Hematopoietic multipotent progenitor cell treated with erythropoietin and hydrocortisone succinate and interleukin-3 and kit ligand, for 17 days (in vitro differentiated cells): ENCODE measurements at regions not wholly inside any gene's neighbourhood (a gene's known extent, or its start where the extent isn't known, plus 50 kb on each side); places are given as distances from the start of the nearest gene placed in this dataset.
"Not testable (repeated sequence)": the region's sequence is repeated elsewhere in the genome, so short reads cannot be mapped to it uniquely, and the experiment has no call there.

ENCODE experiments used
- DNase-seq: peaks from one replicate; pipeline ENCODE4 v3.0.0-alpha.2; 2015; ENCODE audit warnings: low spot score

DNA sequence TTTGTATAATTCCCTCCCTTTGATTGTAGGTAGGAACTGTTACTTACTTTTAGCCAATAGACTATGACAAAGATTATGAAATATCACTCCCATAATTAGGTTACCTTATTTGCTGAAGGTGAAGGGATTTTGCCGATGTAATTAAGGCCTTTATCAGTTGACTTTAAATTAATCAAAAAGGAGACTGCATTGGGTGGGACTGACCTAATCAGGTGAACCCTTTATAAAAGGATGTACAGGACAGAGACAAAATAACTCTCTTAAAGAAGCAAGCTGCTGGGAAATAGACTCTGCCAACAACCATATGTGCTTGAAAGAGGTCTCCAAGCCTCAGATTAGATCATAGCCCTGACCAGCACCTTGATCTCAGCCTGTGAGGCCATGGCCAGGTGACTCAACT is 167.6 kb downstream of the SOX3 start:
- no peak for DNase-seq

DNA sequence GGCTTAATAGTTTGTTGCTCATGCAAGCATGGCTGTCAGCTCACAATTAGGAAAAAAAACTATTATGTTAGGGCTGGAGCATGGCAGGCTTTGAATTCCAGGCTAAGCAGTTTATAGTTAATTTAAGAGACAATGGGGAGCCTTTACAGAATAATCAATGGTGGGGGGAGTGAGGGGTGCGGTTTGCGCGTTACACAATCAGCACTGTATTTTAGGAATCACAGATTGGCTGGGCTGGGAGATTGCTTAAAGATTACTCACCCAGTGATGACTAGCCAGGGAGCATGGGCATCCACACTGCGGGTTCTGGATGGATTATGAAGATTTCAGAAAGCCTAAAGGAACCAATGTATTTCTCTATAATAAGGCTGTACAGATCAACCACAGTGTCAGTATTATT is 186.6 kb downstream of the SOX3 start:
- DNase-seq = no peak

DNA sequence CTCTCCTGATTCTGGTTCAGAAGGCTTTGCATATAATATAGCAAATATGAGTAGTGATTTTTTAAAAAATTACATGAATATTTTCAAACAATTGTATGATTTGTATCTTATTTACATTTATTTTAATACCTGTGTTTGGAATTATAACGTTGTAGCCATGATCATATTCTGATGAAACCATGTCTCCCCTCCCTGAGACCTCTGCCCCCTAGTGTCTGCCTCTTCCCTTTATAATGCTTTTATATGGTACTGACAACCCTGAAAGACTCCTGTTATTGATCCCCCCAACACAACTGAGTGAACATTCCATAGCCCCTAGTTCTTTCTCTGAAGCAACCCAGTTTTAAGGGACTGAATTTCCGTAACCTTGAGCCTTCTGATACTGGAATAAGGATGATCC is 187.4 kb downstream of the SOX3 start:
- DNase-seq = no peak

DNA sequence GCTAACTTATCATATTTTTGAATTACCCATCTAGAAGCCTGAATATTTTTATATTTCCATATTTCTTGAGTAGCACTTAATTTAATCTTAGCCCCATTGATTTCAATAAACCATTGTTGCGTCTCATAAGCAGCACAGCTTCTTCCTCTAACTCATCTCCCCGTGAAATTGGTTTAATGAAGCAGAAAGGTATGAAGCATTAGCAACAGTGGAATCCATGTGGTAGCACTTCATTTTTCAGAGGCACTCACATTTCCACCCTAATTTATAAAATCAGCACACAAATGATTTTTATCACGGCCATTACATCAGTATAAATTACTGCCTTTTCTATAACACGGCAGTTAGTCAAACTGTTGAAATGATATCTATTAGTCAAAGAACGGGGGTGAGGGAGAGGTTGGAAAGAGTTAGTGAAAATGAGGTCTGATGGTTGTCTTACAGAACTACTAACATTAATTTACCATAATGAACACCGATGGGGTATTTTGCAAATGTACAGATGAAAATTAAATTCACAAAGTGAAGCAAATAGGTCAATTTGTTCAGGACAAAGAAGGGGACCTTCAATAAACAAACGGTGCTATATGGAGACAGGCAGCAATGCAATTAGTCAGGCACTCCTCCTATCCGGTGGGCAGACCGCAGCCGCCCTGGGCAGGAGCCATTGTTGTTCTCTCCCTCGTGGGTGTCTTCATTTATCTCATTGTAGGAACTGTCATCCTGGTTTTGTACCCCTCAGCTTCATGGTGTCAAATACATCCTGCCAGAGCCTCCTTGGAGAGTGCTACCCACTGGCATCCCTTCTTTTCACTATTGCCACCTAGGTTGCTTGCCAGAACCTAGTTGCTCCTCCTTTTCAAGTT is 205.7 kb downstream of the SOX3 start:
- no peak for DNase-seq

DNA sequence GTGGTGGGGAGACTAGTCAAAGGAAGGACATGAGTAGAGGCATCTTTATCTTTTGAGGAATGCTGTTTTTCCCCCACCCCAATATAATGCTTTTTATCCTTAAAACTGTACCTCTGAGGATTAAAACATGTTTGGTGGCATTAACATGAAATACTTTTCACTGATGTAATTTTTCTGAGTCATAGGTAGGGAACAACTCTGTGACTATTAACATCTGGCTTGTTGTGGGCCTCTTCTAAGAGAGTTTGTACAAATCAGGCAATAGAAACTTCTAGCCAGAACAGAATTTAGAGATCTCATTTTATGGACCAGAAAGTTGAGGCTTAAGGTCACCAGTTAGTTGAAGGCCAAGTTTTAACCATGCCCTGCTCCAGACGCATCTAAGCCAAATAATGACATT is 207.6 kb downstream of the SOX3 start:
- no peak for DNase-seq

DNA sequence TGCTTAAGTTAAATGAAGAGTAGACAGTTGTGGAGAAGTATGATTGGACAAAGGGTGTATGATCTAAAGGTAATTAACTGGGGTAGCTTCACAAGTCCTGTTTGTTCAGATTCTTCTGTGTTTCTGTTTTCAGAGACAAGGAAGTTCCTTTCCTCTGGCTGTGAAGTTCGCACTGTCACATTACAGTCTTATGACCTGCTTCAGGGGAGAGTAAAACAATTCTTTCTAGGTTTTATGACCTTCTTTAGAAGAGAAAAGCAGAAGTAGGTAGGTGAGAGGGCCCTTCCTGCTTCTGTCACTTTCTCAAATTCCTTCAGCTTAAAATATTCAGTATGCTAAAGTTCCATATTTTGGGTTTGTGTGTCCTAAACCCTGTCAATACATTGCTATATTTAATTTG is 211.9 kb downstream of the SOX3 start:
- no peak for DNase-seq

DNA sequence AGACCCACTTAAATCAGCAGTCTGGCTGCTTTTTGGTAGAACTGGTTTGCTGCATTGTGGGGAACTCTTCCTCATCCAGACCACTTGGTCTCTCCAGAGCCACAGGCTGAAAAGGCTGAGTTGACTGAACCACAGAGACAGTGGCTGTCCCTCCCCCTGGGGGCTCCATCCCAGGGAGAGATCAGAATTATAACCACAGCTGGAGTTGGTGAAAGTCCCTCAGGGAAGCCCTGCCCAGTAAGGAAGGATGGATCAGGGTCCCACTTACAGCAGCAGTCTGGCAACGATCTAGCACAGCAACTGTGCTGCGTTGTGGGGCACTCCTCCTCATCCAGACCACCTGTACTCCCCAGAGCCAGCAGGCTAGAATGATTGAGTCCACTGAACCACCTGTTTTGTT is 212.7 kb downstream of the SOX3 start:
- no peak for DNase-seq

DNA sequence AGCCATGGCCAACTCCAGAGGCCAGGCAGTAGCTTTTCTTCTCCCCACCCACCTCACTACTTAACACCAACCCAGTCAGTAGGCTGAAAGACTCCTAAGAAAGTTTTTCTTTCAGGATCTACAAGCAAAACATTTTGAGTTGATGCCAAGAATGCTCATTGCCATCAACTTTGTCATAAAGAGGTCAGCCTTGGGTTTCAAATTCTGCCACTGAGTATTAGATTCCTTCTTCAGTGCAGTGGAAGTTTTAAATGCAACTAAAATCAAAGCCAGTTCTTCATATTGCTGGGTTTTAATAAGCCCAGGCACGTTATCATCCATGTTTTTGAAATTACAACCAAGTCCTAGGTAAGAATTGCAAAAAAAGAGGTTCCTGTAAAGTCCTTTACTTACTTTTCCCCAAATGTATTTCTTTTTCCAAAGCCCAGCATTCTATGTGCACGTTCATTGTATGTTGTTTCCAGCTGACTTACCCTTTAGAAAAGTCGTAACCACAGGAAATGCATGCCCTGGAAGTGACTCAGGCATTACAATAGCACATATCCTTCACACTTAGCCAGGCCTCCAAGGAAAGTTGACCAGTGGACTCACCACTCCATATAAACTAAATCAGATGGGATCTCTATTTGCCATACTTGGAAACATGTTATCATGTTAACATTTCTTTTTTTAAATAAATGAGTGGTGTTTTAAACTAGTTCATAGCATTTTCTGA is 229.9 kb downstream of the SOX3 start:
- no peak for DNase-seq

DNA sequence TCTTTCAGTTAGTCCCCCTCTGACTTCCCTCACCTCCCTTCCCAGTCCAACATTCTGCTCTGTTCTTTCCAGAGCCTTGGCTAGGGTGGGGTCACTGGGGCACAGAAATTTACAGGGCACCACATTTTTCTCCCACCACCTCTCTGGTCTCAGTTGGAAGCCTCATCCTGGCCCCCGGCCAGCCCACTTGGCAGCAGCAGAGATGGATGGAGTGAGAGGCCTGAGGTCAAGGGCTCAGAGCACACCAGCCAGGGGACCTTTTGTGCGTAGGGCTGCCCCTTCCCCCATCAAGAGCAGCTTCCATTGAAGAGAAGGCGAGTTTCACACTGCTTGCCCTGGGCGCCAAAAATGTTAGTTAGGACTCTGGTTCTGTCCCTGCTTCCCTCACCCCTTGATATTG is 230.9 kb downstream of the SOX3 start:
- DNase-seq = no peak

DNA sequence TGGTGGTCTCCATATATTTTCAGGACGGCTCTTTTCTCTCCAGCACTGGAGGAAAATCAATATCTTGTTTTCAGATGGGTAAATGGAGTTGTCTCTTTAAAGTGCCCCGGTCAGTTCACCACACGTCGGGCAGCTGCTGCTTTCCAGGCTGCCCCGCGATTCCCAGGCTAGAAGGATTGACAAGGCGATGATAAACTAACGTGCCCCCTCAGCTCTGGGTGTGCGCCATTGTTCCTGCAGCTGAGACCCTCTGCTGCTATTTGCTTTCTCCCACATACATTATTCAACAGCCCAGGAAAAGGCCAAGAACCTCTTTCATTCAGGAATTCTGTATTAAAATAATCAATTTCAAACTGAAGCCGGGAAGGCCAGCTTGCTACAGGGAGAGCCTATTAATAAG is 254.5 kb downstream of the SOX3 start:
- DNase-seq = no peak

DNA sequence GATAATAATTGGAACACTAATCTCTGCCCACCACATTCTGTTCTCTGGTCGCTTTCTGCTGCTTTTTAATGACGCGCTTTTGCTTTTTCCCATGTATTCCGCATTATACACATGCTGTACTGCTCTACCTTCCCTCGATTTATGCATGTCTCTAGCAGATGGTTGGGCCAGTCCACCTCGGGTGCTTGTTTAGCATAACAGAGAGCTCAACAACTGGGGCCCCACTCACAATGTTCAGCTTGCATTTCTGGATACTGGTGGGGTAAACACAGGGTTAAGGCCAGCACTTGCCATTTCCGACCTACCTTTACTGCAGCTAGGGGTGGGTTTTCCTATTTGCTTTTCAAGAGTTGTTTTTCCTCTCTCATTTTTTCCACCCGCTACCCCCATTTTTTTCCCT is 255.8 kb downstream of the SOX3 start:
- no peak for DNase-seq

DNA sequence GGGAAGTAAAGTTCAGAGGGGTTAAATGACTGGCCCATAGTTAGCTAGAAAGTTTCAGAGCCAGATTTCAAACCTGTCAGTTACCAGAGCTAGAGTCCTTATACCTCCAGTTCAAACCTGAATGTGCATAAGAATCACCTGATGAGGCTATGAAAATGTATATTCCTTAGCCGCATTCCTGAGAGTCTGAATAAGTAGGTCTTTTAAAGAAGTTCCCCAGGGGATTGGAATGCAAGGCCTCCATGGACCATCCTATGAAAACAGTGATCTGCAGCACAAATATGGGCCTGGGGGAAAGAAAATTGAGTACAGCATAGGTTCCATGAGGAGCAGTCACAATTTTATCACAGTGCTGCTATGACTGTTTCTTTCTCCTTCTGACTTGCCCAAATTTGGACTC is 263.9 kb upstream of the CXorf66 start:
- DNase-seq = no peak

DNA sequence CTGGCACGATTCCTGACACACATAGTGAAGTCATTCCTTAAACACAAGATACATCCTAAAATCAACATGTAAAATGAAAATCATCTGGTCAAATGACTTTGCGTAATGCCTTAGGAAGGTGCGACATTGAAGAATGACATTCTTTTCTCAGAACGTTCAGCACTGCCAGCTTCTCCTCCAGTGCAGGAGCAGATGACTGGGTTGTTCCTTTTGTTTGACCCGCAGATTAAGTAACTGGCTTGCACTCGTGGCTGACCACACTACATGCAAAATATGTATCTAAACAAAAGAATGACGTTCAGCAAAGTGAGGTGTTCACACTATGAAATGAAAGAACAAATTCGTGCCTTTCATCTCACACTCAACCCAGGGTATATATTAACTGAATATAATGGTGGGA is 260.7 kb upstream of the CXorf66 start:
- not testable (repeated sequence) for DNase-seq

DNA sequence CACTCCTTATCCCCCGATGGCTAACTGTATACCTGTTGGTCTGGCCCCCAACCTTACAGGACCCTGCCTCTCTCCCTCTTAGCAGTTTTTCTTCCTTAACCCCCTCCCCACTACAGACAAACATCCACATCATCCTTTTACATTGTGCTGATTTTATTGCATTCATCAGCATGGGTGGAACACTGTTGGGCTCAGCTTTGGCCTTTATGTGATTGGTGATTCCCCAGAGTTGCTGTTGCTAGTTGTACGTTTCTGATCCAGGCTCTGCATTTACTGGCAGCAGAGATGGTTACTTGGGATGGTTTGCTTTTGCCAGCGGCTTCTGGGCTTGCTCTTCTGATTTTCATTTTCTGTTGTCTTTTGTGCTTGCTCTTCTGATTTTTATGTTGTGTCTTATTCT is 250.6 kb upstream of the CXorf66 start:
- DNase-seq = not testable (repeated sequence)

DNA sequence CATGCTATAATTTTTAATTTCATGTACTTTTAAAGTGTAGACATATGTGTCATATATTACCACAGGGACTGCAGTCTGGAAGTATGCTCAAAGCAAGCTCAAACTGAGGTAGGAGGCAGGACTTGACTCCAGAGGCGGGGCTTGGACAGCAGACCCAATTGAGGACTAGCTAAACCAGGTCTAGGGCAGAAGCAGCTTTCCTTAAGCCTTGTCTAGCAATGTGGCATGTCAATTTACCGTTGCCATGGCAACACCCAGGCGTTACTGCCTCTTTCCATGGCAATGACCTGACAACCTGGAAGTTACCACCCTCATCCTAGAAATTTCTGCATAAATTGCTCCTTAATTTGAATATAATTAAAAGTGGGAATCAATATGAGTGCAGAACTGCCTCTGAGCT is 249.2 kb upstream of the CXorf66 start:
- DNase-seq = not testable (repeated sequence)

DNA sequence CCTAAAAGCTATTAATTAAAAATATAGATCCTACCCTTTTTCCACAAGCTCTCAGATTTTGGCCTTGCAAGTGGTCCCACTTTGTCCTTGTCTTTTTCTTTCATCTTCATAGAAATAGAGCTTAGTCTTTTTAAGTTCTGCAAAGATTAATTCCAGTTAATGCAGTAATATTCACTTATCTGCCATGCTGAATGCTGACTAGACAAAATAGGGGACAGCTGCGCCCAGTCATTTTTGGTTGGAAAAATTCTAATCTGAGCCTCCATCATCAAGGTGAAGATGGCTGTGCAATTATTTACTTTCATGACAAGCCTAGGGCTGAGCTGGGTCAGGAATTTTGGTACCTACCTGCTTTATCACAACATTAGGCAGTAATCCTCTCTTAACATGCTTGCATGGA is 241.3 kb upstream of the CXorf66 start:
- DNase-seq = no peak

DNA sequence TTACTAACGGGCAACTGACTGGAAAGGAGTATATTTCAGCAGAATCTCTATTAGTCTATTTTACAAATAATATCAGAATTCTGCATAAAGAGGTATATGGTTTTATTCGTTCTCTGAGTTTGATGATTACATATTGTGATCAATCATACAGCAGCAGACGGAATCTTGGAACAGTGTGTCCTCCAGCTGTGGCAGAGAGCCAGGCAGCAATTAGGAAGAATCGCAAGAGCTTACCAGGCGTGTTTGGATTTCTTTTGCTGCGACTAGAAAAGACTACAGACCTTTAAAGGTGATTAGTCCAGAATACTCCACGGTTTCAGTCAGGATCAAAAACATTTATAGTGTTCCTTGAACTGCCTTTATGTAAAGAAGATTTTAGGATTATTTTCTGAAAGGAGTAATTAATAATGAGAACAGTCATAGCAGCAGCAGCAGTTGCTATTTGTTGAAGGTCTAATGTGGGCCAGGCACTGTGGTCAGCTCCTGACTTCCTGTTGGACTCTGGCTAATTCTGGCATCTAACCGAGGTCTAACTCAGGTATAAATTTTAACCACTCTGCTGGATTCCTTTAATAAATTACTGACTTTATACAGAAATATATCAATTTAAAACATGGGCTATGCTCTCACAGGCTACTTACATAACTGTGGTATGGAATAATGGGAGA is 225.3 kb upstream of the CXorf66 start:
- no peak for DNase-seq

DNA sequence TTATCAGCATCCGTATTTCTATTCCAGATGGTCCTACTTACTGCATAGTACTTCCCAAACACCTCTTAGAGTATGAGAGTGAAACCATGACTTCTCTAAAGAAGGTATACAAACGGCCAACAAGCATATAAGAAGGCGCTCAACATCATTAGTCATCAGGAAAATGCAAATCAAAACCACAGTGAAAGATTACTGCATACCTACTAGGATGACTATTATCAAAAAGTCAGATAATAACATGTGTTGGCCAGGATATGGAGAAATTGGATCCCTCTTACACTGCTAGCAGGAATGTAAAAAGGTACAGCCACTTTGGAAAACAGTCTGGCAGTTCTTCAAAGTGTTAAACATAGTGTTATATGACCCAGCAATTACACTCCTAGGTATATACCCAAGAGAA is 215.3 kb upstream of the CXorf66 start:
- DNase-seq = no peak

DNA sequence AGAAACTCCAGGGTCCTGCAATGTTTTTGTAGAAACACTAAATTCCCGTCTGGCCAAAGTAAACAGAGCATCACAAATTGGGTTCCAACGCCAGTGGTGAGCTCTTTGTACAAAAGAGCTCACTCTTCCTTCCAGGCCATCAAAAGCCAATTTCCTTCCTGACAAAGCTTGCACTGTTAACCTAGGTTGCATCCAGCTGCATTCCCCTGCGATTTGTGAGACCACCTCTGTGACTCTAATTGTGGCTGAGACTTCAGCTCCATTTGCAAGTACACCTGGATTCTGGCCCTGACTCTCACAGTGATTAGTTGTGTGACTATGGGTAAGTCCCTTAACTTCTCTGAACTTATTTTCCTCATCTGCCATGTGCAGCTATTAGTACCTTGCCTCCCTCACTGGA is 212.5 kb upstream of the CXorf66 start:
- DNase-seq = no peak

DNA sequence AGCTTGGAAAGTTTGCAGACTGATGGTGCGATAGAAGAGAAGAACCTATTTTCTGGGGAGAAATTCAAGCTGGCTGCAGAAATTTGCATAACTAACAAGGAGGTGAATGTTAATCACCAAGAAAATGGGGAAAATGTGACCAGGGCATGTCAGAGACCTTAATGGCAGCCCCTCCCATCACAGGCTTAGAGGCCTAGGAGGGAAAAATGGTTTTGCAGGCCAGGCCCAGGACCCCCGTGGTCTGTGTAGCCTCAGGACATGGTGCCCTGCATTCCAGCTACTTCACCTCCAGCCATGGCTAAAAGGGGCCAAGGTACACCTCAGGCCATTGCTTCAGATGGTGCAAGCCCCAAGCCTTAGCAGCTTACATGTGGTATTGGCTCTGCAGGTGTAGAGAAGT is 207.1 kb upstream of the CXorf66 start:
- DNase-seq = no peak

DNA sequence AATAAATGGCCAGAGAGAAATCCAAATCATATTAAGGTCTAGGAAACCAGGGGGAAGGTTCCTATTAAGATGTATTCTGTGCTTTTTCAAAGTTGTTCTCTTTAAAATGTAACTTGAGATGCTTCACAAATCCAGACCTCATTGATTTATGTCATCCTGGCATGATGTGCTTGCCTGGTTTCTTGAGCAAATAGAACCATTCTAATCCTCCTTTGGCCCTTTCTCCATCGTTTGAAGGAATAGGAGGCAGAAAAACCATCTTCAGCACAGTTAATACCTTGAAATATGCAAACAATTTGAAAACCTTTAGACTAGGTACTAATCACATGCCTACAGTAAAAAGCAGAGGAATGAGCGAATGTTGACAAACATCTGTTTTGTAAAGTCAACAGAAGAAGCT is 202.2 kb upstream of the CXorf66 start:
- DNase-seq = no peak

DNA sequence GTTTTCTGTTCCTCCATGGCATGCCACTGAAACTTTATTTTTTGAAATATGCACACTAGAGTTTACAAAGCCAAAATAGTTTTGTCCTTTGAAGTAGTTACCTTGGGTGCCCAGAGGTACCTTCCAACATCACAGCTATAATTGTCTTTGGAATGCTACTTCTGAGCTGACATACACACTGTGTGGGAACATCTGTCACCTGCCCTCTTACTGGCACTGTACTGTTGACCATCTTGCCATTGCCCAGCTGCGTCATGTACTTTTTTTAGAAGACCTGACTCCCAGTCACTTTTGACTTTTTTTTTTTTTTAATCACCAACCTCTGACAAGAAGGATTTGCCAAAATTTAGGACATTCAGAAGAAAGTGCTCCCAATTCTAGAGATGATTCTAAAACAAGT is 200.5 kb upstream of the CXorf66 start:
- DNase-seq = no peak

DNA sequence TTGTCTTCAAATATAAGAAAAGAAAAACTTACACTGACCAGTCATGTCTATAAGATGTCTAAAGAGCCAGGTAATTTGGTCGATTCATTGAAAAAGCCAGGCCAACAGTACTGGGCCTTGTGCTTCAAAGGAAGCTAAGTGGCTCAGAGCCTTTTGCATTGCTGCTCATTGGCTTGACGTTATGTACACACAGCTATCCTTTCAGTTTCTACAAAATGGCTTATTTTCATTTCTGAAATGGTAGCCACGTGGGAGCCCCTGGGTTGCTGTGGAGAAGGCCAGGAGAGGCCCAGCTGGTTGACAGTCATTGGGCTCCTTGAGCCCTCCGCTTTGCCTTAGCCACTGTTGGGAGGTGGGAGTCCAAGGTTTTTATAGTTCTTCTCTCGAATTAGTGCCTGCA is 199.1 kb upstream of the CXorf66 start:
- no peak for DNase-seq
